ENCODE measurements at regions not wholly inside any gene's neighbourhood (a gene's known extent, or its start where the extent isn't known, plus 50 kb on each side); places are given as distances from the start of the nearest gene placed in this dataset.

DNA sequence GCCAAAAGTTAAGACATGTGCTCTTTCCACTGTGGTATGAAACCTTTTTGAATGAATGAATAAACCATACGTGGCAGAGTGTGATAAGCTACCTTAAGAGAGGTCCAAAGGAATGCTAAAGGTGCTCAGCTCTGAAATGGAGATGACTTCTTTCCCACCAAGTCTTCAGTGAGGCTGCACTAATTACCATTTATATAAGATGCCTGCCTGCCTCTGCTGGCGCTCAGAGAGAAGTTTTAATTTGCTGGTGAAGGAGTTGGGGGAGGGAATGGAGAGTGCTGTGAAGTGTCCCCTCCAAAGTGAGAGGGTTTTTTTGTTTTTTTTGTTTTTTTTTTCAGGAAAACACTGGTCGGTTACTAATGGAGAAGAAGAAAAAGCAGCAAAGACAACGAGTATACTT lies 559.0 kb downstream of the OMA1 start:
- no peak for TF ChIP-seq TAF1 (IDR thresholded peaks at IDR 0.05; ENCODE audit: low read depth, low read length)
- TF ChIP-seq POLR2A (IDR thresholded peaks at IDR 0.05; ENCODE audit: low read depth, low read length) = no peak
- TF ChIP-seq POLR2AphosphoS5 (IDR thresholded peaks at IDR 0.05; ENCODE audit: low read depth, low read length) = no peak
- no peak for TF ChIP-seq POU2F2 (IDR thresholded peaks at IDR 0.05; ENCODE audit: low read depth, low read length)
- no peak for TF ChIP-seq SPI1 (IDR thresholded peaks at IDR 0.05; ENCODE audit: low read depth, low read length)
